GM12878 (cell line): ENCODE measurements at regions not wholly inside any gene's neighbourhood (a gene's known extent, or its start where the extent isn't known, plus 50 kb on each side); places are given as distances from the start of the nearest gene placed in this dataset.

Source experiments
- ATAC-seq: fragments of 200-7000 bp; cut with Tn5 transposase; 3 replicates; pipeline ENCODE4 v1.9.1; 2020; ENCODE audit warnings: mild to moderate bottlenecking, moderate library complexity
- BruUV-seq: library from RNA; stranded (reverse); fragments of 400-500 nt; replicated peaks from 2 replicates; lab custom pipeline; 2021; lab: Mats Ljungman, UMichigan
- CTCF ChIA-PET: fragments of 300-600 bp; sonication (Branson Sonifier 250); formaldehyde crosslinking; extraction: SDS; loops from one replicate; lab custom pipeline; 2021; ENCODE audit warnings: inconsistent platforms; lab: Yijun Ruan, JAX
- POLR2A ChIA-PET: fragments of 350-600 bp; formaldehyde crosslinking; extraction: SDS; loops from one replicate; lab custom pipeline; 2021; ENCODE audit warnings: inconsistent platforms; lab: Charles Lee
- RAD21 ChIA-PET: fragments of 300-600 bp; sonication (Branson Sonifier 250); formaldehyde crosslinking; loops from one replicate; lab custom pipeline; 2023; ENCODE audit warnings: antibody characterized with exemption; ENCODE audit not compliant: unreplicated experiment; lab: Charles Lee
- SMC1A ChIA-PET: fragments of 300-600 bp; sonication (Branson Sonifier 250); formaldehyde crosslinking; loops from one replicate; lab custom pipeline; 2023; ENCODE audit not compliant: unreplicated experiment, uncharacterized antibody; lab: Charles Lee
- DNase-seq: peaks from one replicate; pipeline ENCODE4 v3.0.0-alpha.2; 2011; ENCODE audit warnings: low read depth, low spot score
- FAIRE-seq: peaks from 3 replicates; lab custom pipeline; 2011; peaks lifted over from hg19 to GRCh38; lab: Jason Lieb, UNC
- H2AFZ ChIP-seq: 2 replicates; pipeline ENCODE4 v1.6.0; 2011; ENCODE audit warnings: low read depth, low read length, control low read depth; ENCODE audit not compliant: control insufficient read depth
- H3K27ac ChIP-seq: 2 replicates; pipeline ENCODE4 v1.5.1; 2011; ENCODE audit warnings: control low read depth; ENCODE audit not compliant: control insufficient read depth, insufficient read depth
- H3K27me3 ChIP-seq, 2 experiments: replicated peaks in 1 of 2; 2 replicates each; pipeline versions ENCODE4 v1.6.0 to v1.6.1; 2011; ENCODE audit warnings: low read length in 1 of 2; ENCODE audit not compliant: control insufficient read depth in 2 of 2, insufficient read depth in 2 of 2
- H3K36me3 ChIP-seq, 2 experiments: 2 replicates each; pipeline ENCODE4 v1.5.1; 2011; ENCODE audit warnings: low read length in 1 of 2; ENCODE audit not compliant: control insufficient read depth in 2 of 2, insufficient read depth in 2 of 2
- H3K4me1 ChIP-seq: 2 replicates; pipeline ENCODE4 v1.6.1; 2011; ENCODE audit warnings: mild to moderate bottlenecking, low read length, moderate library complexity, mixed read lengths; ENCODE audit not compliant: control insufficient read depth, insufficient read depth
- H3K4me2 ChIP-seq: 2 replicates; pipeline ENCODE4 v1.6.0; 2011; ENCODE audit warnings: control low read depth; ENCODE audit not compliant: control insufficient read depth, insufficient read depth
- H3K4me3 ChIP-seq: fragments of 200-600 bp; sonication (generic); 2 replicates; pipeline ENCODE4 v1.5.1; 2016
- H3K79me2 ChIP-seq: 2 replicates; pipeline ENCODE4 v1.6.0; 2011; ENCODE audit warnings: low read length; ENCODE audit not compliant: control insufficient read depth, insufficient read depth
- H3K9ac ChIP-seq: 2 replicates; pipeline ENCODE4 v1.8.0; 2011; ENCODE audit warnings: low read length, control low read depth, mixed read lengths; ENCODE audit not compliant: control insufficient read depth, insufficient read depth
- H3K9me3 ChIP-seq: replicated peaks from 3 replicates; pipeline ENCODE4 v1.5.1; 2011; ENCODE audit warnings: mild to moderate bottlenecking, low read length; ENCODE audit not compliant: control insufficient read depth, insufficient read depth
- H4K20me1 ChIP-seq: 2 replicates; pipeline ENCODE4 v1.6.0; 2011; ENCODE audit not compliant: control insufficient read depth, insufficient read depth
- E2F8 ChIP-seq: fragments of 450-650 bp; IDR thresholded peaks from 2 replicates; pipeline ENCODE4 v1.6.1; 2018; ENCODE audit warnings: mild to moderate bottlenecking, low read depth, moderate library complexity; ENCODE audit not compliant: partially characterized antibody
- EP300 ChIP-seq, 2 experiments: fragments of 150-350 bp in 1 of 2; IDR thresholded peaks; 2 replicates each; pipeline ENCODE4 v1.6.1; 2011 to 2012; ENCODE audit warnings: low read depth in 2 of 2, low read length in 2 of 2, borderline replicate concordance in 1 of 2, improper control_type of control experiment in 1 of 2, inconsistent platforms in 1 of 2; ENCODE audit not compliant: control insufficient read depth in 1 of 2
- HSF1 ChIP-seq: fragments of 150-350 bp; IDR thresholded peaks from 2 replicates; pipeline ENCODE4 v1.6.1; 2014; ENCODE audit warnings: mild to moderate bottlenecking, low read depth, low read length
- MTA2 ChIP-seq: fragments of 450-650 bp; IDR thresholded peaks from 2 replicates; pipeline ENCODE4 v1.6.1; 2016; ENCODE audit warnings: low read depth, mild to moderate bottlenecking, moderate library complexity
- NR2C2 ChIP-seq: IDR thresholded peaks from 2 replicates; pipeline ENCODE4 v1.6.1; 2011; ENCODE audit warnings: borderline replicate concordance, low read depth; ENCODE audit not compliant: control insufficient read depth, insufficient read length
- RFX5 ChIP-seq: IDR thresholded peaks from 2 replicates; pipeline ENCODE4 v1.6.1; 2011; ENCODE audit warnings: low read depth, low read length, improper control_type of control experiment
- RUNX3 ChIP-seq: IDR thresholded peaks from 2 replicates; pipeline ENCODE4 v1.6.1; 2012; ENCODE audit warnings: low read length, inconsistent platforms
- SREBF2 ChIP-seq: IDR thresholded peaks from 2 replicates; pipeline ENCODE4 v1.6.1; 2012; ENCODE audit warnings: mild to moderate bottlenecking, low read length
- SRF ChIP-seq, 2 experiments: IDR thresholded peaks; 2 replicates each; pipeline ENCODE4 v1.6.1; 2011; ENCODE audit warnings: low read depth in 2 of 2, low read length in 2 of 2, mild to moderate bottlenecking in 1 of 2, moderate library complexity in 1 of 2
- TCF12 ChIP-seq: IDR thresholded peaks from 2 replicates; pipeline ENCODE4 v1.6.1; 2011; ENCODE audit warnings: low read depth, mild to moderate bottlenecking, low read length
- YBX1 ChIP-seq: fragments of 450-650 bp; IDR thresholded peaks from 2 replicates; pipeline ENCODE4 v1.6.1; 2016; ENCODE audit warnings: antibody characterized with exemption
- WGBS: methylation state at CpG from one replicate; pipeline ENCODE4 v1.1.6; 2016; ENCODE audit warnings: low lambda C conversion rate; ENCODE audit not compliant: insufficient replicate concordance, insufficient coverage; ENCODE audit errors: missing lambda C conversion rate; 5-methylcytosine and 5-hydroxymethylcytosine counted together
- in situ Hi-C: fragments of 300-500 bp; cut with MboI; formaldehyde crosslinking; loops from 9 replicates; pipeline ENCODE4 v1.14.3; 2018; ENCODE audit warnings: mixed read lengths
- intact Hi-C: fragments of 100-400 bp; cut with micrococcal nuclease; formaldehyde crosslinking; loops from one replicate; pipeline ENCODE4 v1.14.2; 2022; ENCODE audit not compliant: unreplicated experiment

- FAIRE-seq (no peak), ATAC-seq (peak; percentile 79), DNase-seq (no peak)
- no peaks in the 10 kb centered on the region for H3K27me3 ChIP-seq
- ChIA-PET RAD21 (no interaction called here), POLR2A (interaction anchor here (0.9 kb wide), 1 partner anchor 17 kb away, joined by 3 read pairs; no protein-coding TSS in a partner anchor), CTCF (interaction anchor here (0.8 to 1.0 kb wide), 2 partner anchors 36 to 207 kb away, joined by 3 to 4 read pairs; no protein-coding TSS in a partner anchor), SMC1A (interaction anchor here (0.7 to 1.6 kb wide), 6 partner anchors 8 to 129 kb away, joined by 3 to 6 read pairs (median 3); no protein-coding TSS in a partner anchor)
- no peak overlapping the region for H3K4me3 ChIP-seq
- 96% methylated on average over 2 of the region's 2 CpGs for WGBS
- H2AFZ ChIP-seq = no peak overlapping the region
- 0 out of 4 replicates have a peak, but pooled peaks cover 0 to 2% of the 10 kb centered on the region in 2 experiments for H3K36me3 ChIP-seq
- intact Hi-C loops = no loop called here
- H3K4me2 ChIP-seq = no peak overlapping the region; the same call in 1 of the 2 replicates
- in situ Hi-C loops = no loop called here
- peaks cover 10% of the 10 kb centered on the region for H3K4me1 ChIP-seq
- H4K20me1 ChIP-seq = no peaks in the 10 kb centered on the region
- no peak overlapping the region for H3K9ac ChIP-seq
- no peaks in the 10 kb centered on the region for H3K9me3 ChIP-seq
- H3K79me2 ChIP-seq = no peaks in the 10 kb centered on the region; the same call in 1 of the 2 replicates
- no peak overlapping the region for H3K27ac ChIP-seq
- BruUV-seq = no TSS peak
- no peak for TF ChIP-seq HSF1
- TF ChIP-seq RUNX3 = 0 out of 2 replicates have a peak, but pooled peaks have one; percentile 15
Observed at GRCh38 chr11:17153757-17154156, 54.0 kb downstream of the PIK3C2A start.

- intact Hi-C loops (no loop called here), in situ Hi-C loops (no loop called here)
- no peak overlapping the region for H3K4me3 ChIP-seq
- no peak overlapping the region for H2AFZ ChIP-seq
- no peaks in the 10 kb centered on the region; the same call in 1 of the 2 replicates for H3K79me2 ChIP-seq
- no peak for DNase-seq
- no peak for ATAC-seq
- no peaks in the 10 kb centered on the region for H3K9me3 ChIP-seq
- BruUV-seq = no TSS peak
- H3K36me3 ChIP-seq = peaks cover 0 to 2% of the 10 kb centered on the region in 2 experiments; a peak in 1 of 4 replicates
- H3K4me1 ChIP-seq = peaks cover 10% of the 10 kb centered on the region
- ChIA-PET CTCF (interaction anchor here (1.0 to 2.0 kb wide), 2 partner anchors 8 to 16 kb away, joined by 3 to 4 read pairs; no protein-coding TSS in a partner anchor), POLR2A (interaction anchor here (0.9 to 1.0 kb wide), 2 partner anchors 10 to 49 kb away, joined by 3 to 9 read pairs; no protein-coding TSS in a partner anchor), SMC1A (interaction anchor here (0.6 to 1.2 kb wide), 2 partner anchors 9 to 322 kb away, joined by 3 read pairs; no protein-coding TSS in a partner anchor), RAD21 (no interaction called here)
- H4K20me1 ChIP-seq = no peaks in the 10 kb centered on the region
- no peak overlapping the region for H3K9ac ChIP-seq
- 100% methylated on average over 1 of the region's 1 CpG for WGBS
- no peak for FAIRE-seq
- no peak overlapping the region for H3K4me2 ChIP-seq
- no peaks in the 10 kb centered on the region for H3K27me3 ChIP-seq
- no peak overlapping the region for H3K27ac ChIP-seq
- TF ChIP-seq EP300 (IDR thresholded peaks at IDR 0.05; ENCODE audit: borderline replicate concordance in 1 of 2, control insufficient read depth in 1 of 2, low read depth in 2 of 2, low read length in 2 of 2) (no peak), NR2C2 (no peak), SREBF2 (no peak), MTA2 (no peak), E2F8 (no peak), SRF (IDR thresholded peaks at IDR 0.05; ENCODE audit: low read depth in 2 of 2, low read length in 2 of 2) (no peak), YBX1 (no peak), RFX5 (no peak), TCF12 (no peak)
Observed at GRCh38 chr11:17152306-17152705, 55.5 kb downstream of the PIK3C2A start.
